NB4 (cell line): ENCODE measurements at regions not wholly inside any gene's neighbourhood (a gene's known extent, or its start where the extent isn't known, plus 50 kb on each side); places are given as distances from the start of the nearest gene placed in this dataset.
"Not testable (repeated sequence)": the region's sequence is repeated elsewhere in the genome, so short reads cannot be mapped to it uniquely, and the experiment has no call there.

ENCODE experiments used
- MYC ChIP-seq: IDR thresholded peaks from 2 replicates; pipeline ENCODE4 v1.6.1; 2011; ENCODE audit warnings: low read depth, low read length
- POLR2A ChIP-seq: IDR thresholded peaks from 2 replicates; pipeline ENCODE4 v1.6.1; 2011; ENCODE audit warnings: mild to moderate bottlenecking; ENCODE audit not compliant: insufficient read length; ENCODE audit errors: extremely low read depth
- TF ChIP-seq, protein P1 (sequence below): IDR thresholded peaks from one replicate; pipeline ENCODE4 v1.5.1; 2012; ENCODE audit warnings: low read depth, low read length
- TF ChIP-seq, protein P2 (sequence below): IDR thresholded peaks from 2 replicates; pipeline ENCODE4 v1.6.1; 2011; ENCODE audit warnings: low read depth, low read length

DNA sequence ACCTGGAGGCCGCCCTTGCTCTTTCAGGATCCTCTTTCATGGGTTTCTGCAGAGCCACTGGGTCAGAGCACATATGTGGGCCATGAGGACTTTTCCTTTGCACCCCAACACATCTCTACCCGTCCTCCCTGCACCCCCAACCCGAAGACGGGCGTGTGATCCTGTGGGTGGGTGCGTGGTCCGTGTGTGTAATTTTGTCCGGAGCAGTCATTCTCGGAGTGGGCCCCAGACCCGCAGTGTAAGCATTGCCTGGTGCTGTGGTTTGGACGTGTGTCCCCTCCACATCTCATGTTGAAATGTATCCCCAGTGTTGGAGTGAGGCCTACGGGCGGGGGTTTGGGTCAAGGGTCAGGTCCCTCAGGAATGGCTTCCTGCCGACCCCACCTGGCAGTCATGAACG is 203.9 kb upstream of the ZNF469 start:
- TF ChIP-seq, protein P1, sequence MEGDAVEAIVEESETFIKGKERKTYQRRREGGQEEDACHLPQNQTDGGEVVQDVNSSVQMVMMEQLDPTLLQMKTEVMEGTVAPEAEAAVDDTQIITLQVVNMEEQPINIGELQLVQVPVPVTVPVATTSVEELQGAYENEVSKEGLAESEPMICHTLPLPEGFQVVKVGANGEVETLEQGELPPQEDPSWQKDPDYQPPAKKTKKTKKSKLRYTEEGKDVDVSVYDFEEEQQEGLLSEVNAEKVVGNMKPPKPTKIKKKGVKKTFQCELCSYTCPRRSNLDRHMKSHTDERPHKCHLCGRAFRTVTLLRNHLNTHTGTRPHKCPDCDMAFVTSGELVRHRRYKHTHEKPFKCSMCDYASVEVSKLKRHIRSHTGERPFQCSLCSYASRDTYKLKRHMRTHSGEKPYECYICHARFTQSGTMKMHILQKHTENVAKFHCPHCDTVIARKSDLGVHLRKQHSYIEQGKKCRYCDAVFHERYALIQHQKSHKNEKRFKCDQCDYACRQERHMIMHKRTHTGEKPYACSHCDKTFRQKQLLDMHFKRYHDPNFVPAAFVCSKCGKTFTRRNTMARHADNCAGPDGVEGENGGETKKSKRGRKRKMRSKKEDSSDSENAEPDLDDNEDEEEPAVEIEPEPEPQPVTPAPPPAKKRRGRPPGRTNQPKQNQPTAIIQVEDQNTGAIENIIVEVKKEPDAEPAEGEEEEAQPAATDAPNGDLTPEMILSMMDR, result not testable (repeated sequence)
- not testable (repeated sequence) for TF ChIP-seq POLR2A, MYC
- TF ChIP-seq, protein P2, sequence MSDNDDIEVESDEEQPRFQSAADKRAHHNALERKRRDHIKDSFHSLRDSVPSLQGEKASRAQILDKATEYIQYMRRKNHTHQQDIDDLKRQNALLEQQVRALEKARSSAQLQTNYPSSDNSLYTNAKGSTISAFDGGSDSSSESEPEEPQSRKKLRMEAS, result not testable (repeated sequence)
